ENCODE measurements at regions not wholly inside any gene's neighbourhood (a gene's known extent, or its start where the extent isn't known, plus 50 kb on each side); places are given as distances from the start of the nearest gene placed in this dataset.

GRCh38 chr4:178871476-178871875, 1429.2 kb upstream of the AGA start:
- Histone ChIP-seq H3K4me3 (ENCODE audit: extremely low read depth, insufficient read depth, low read length, poor library complexity, severe bottlenecking) (no peak overlapping the region), H3K4me1 (ENCODE audit: control insufficient read depth, insufficient read depth, low read length, poor library complexity, severe bottlenecking) (no peaks in the 10 kb centered on the region), H3K36me3 (ENCODE audit: control insufficient read depth, insufficient read depth, low read length) (no peaks in the 10 kb centered on the region), H3K9me3 (ENCODE audit: control insufficient read depth, low read length) (no peaks in the 10 kb centered on the region), H3K27ac (ENCODE audit: low read depth, low read length, severe bottlenecking) (no peak overlapping the region)
- 78 to 92% methylated on average over 2 of the region's 2 CpGs for WGBS, 2 experiments (ENCODE audit: insufficient coverage in 2 of 2)

- WGBS, 2 experiments (ENCODE audit: insufficient coverage in 2 of 2) = 43% methylated on average over 1 of the region's 1 CpG; no CpG with 5 or more reads in 1 of the 2 experiments
- Histone ChIP-seq H3K36me3 (ENCODE audit: control insufficient read depth, insufficient read depth, low read length) (no peaks in the 10 kb centered on the region), H3K9me3 (ENCODE audit: control insufficient read depth, low read length) (peaks cover 10% of the 10 kb centered on the region), H3K4me3 (ENCODE audit: extremely low read depth, insufficient read depth, low read length, poor library complexity, severe bottlenecking) (no peak overlapping the region), H3K27ac (ENCODE audit: low read depth, low read length, severe bottlenecking) (no peak overlapping the region), H3K4me1 (ENCODE audit: control insufficient read depth, insufficient read depth, low read length, poor library complexity, severe bottlenecking) (no peaks in the 10 kb centered on the region)
Observed at GRCh38 chr4:178881937-178882336, 1439.7 kb upstream of the AGA start.

GRCh38 chr4:178894126-178894525, 1451.9 kb upstream of the AGA start:
- Histone ChIP-seq H3K4me1 (ENCODE audit: control insufficient read depth, insufficient read depth, low read length, poor library complexity, severe bottlenecking) (no peaks in the 10 kb centered on the region), H3K36me3 (ENCODE audit: control insufficient read depth, insufficient read depth, low read length) (no peaks in the 10 kb centered on the region), H3K9me3 (ENCODE audit: control insufficient read depth, low read length) (no peaks in the 10 kb centered on the region), H3K27ac (ENCODE audit: low read depth, low read length, severe bottlenecking) (no peak overlapping the region), H3K4me3 (ENCODE audit: extremely low read depth, insufficient read depth, low read length, poor library complexity, severe bottlenecking) (no peak overlapping the region)
- 92% methylated on average over 9 of the region's 9 CpGs for WGBS, 2 experiments (ENCODE audit: insufficient coverage in 2 of 2)

- Histone ChIP-seq H3K9me3 (ENCODE audit: control insufficient read depth, low read length) (no peaks in the 10 kb centered on the region), H3K4me1 (ENCODE audit: control insufficient read depth, insufficient read depth, low read length, poor library complexity, severe bottlenecking) (no peaks in the 10 kb centered on the region), H3K27ac (ENCODE audit: low read depth, low read length, severe bottlenecking) (no peak overlapping the region), H3K4me3 (ENCODE audit: extremely low read depth, insufficient read depth, low read length, poor library complexity, severe bottlenecking) (no peak overlapping the region), H3K36me3 (ENCODE audit: control insufficient read depth, insufficient read depth, low read length) (no peaks in the 10 kb centered on the region)
- 100% methylated on average over 1 of the region's 2 CpGs for WGBS, 2 experiments (ENCODE audit: insufficient coverage in 2 of 2)
Observed at GRCh38 chr4:178899084-178899483, 1456.8 kb upstream of the AGA start.

- Histone ChIP-seq H3K9me3 (ENCODE audit: control insufficient read depth, low read length) (peaks cover 6% of the 10 kb centered on the region), H3K27ac (ENCODE audit: low read depth, low read length, severe bottlenecking) (no peak overlapping the region), H3K36me3 (ENCODE audit: control insufficient read depth, insufficient read depth, low read length) (no peaks in the 10 kb centered on the region), H3K4me3 (ENCODE audit: extremely low read depth, insufficient read depth, low read length, poor library complexity, severe bottlenecking) (no peak overlapping the region), H3K4me1 (ENCODE audit: control insufficient read depth, insufficient read depth, low read length, poor library complexity, severe bottlenecking) (no peaks in the 10 kb centered on the region)
- WGBS, 2 experiments (ENCODE audit: insufficient coverage in 2 of 2) = 14 to 20% methylated on average over 1 of the region's 1 CpG
Observed at GRCh38 chr4:178917756-178918155, 1475.5 kb upstream of the AGA start.

- Histone ChIP-seq H3K36me3 (ENCODE audit: control insufficient read depth, insufficient read depth, low read length) (no peaks in the 10 kb centered on the region), H3K9me3 (ENCODE audit: control insufficient read depth, low read length) (no peaks in the 10 kb centered on the region), H3K27ac (ENCODE audit: low read depth, low read length, severe bottlenecking) (no peak overlapping the region), H3K4me1 (ENCODE audit: control insufficient read depth, insufficient read depth, low read length, poor library complexity, severe bottlenecking) (no peaks in the 10 kb centered on the region), H3K4me3 (ENCODE audit: extremely low read depth, insufficient read depth, low read length, poor library complexity, severe bottlenecking) (no peak overlapping the region)
- WGBS, 2 experiments (ENCODE audit: insufficient coverage in 2 of 2) = 100% methylated on average over 1 of the region's 1 CpG; no CpG with 5 or more reads in 1 of the 2 experiments
Observed at GRCh38 chr4:178937130-178937529, 1494.9 kb upstream of the AGA start.

DNA sequence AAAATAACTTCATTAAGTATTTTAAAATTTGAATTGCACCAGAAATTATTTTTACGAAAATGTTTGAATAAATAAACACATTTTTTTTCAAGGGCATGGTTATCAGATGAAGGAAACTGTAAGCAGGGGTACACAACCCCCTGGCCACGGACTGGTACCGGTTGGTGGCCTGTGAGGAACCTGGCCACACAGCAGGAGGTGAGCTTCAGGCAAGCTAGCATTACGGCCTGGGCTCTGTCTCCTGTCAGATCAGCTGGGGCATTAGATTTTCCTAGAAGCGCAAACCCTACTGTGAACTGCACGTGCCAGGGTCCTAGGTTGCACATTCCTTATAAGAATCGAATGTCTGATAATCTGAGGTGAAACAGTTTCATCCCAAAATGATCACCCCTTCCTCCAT, 1499.7 kb upstream of the AGA start:
- no peak overlapping the region for H3K27ac ChIP-seq (ENCODE audit: low read depth, low read length, severe bottlenecking)
- H3K36me3 ChIP-seq (ENCODE audit: control insufficient read depth, insufficient read depth, low read length) = no peaks in the 10 kb centered on the region
- WGBS, 2 experiments (ENCODE audit: insufficient coverage in 2 of 2) = 47 to 56% methylated on average over 5 of the region's 7 CpGs
- H3K4me1 ChIP-seq (ENCODE audit: control insufficient read depth, insufficient read depth, low read length, poor library complexity, severe bottlenecking) = no peaks in the 10 kb centered on the region
- no peak overlapping the region for H3K4me3 ChIP-seq (ENCODE audit: extremely low read depth, insufficient read depth, low read length, poor library complexity, severe bottlenecking)
- H3K9me3 ChIP-seq (ENCODE audit: control insufficient read depth, low read length) = no peaks in the 10 kb centered on the region

DNA sequence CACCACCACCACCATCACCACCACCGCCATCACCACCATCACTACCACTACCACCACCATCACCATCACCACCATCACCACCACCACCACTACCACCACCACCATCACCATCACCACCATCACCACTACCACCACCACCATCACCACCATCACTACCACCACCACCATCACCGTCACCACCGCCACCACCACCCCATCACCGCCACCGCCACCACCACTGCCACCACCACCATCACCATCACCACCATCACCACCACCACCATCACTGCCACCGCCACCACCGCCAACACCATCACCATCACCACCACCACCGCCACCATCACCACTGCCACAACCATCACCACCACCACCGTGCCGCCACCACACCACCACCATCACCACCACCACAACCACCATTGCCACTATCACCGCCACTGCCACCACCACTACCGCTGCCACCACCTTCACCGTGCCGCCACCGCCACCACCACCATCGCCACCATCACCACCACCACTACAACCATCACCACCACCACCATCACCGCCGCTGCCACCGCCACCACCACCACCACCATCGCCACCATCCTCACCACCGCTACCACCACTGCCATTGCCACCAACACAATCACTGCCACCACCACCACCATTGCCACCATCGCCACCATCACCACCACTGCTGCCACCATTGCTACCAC, 1511.3 kb upstream of the AGA start:
- 88 to 95% methylated on average over 4 to 6 of the region's 22 CpGs for WGBS, 2 experiments (ENCODE audit: insufficient coverage in 2 of 2)
- no peaks in the 10 kb centered on the region for H3K4me1 ChIP-seq (ENCODE audit: control insufficient read depth, insufficient read depth, low read length, poor library complexity, severe bottlenecking)

GRCh38 chr4:178955614-178956013, 1513.4 kb upstream of the AGA start:
- Histone ChIP-seq H3K4me1 (ENCODE audit: control insufficient read depth, insufficient read depth, low read length, poor library complexity, severe bottlenecking) (no peaks in the 10 kb centered on the region), H3K27ac (ENCODE audit: low read depth, low read length, severe bottlenecking) (no peak overlapping the region), H3K4me3 (ENCODE audit: extremely low read depth, insufficient read depth, low read length, poor library complexity, severe bottlenecking) (no peak overlapping the region)

More for the DNA sequence above, 1511.3 kb upstream of the AGA start:
- no peak overlapping the region for H3K4me3 ChIP-seq (ENCODE audit: extremely low read depth, insufficient read depth, low read length, poor library complexity, severe bottlenecking)
- H3K9me3 ChIP-seq (ENCODE audit: control insufficient read depth, low read length) = no peaks in the 10 kb centered on the region
- H3K36me3 ChIP-seq (ENCODE audit: control insufficient read depth, insufficient read depth, low read length) = no peaks in the 10 kb centered on the region
- no peak overlapping the region for H3K27ac ChIP-seq (ENCODE audit: low read depth, low read length, severe bottlenecking)

GRCh38 chr4:178958725-178959440, 1516.6 kb upstream of the AGA start:
- H3K9me3 ChIP-seq (ENCODE audit: control insufficient read depth, low read length) = no peaks in the 10 kb centered on the region
- H3K27ac ChIP-seq (ENCODE audit: low read depth, low read length, severe bottlenecking) = no peak overlapping the region
- WGBS, 2 experiments (ENCODE audit: insufficient coverage in 2 of 2) = no CpG with 5 or more reads among the region's 4 CpGs
- H3K36me3 ChIP-seq (ENCODE audit: control insufficient read depth, insufficient read depth, low read length) = no peaks in the 10 kb centered on the region
- no peaks in the 10 kb centered on the region for H3K4me1 ChIP-seq (ENCODE audit: control insufficient read depth, insufficient read depth, low read length, poor library complexity, severe bottlenecking)
- no peak overlapping the region for H3K4me3 ChIP-seq (ENCODE audit: extremely low read depth, insufficient read depth, low read length, poor library complexity, severe bottlenecking)

More at GRCh38 chr4:178955614-178956013, 1513.4 kb upstream of the AGA start:
- Histone ChIP-seq H3K36me3 (ENCODE audit: control insufficient read depth, insufficient read depth, low read length) (no peaks in the 10 kb centered on the region), H3K9me3 (ENCODE audit: control insufficient read depth, low read length) (no peaks in the 10 kb centered on the region)

DNA sequence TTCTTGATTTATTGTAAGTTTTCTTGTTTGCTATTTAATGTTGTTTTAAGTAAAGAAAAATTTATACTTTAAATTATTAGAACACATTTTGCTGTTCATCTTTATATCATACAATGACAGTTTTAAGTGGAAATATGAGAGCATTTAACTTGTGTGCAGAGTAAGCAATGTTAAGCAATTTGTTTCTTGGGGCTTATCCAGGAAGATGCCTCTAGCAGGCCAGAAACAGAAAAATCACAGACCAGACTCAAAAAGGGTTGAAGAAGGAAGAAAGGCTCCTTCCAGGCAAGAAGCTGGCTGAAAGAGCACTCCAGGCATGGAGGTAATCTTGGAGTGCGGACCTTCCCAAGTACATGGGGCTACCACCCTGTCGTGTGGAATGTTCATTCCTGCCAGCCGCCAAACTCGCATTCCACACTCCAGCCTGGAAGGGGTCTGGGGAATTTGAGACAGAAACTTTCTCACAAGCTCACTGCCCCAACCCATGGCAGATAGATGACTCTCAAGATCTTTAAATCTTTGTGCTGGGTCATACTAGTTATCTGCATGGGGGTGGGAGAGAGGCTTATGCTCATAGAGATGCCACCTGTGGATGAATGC, 1521.3 kb upstream of the AGA start:
- H3K36me3 ChIP-seq (ENCODE audit: control insufficient read depth, insufficient read depth, low read length) = no peaks in the 10 kb centered on the region
- H3K4me1 ChIP-seq (ENCODE audit: control insufficient read depth, insufficient read depth, low read length, poor library complexity, severe bottlenecking) = no peaks in the 10 kb centered on the region
- no peak overlapping the region for H3K4me3 ChIP-seq (ENCODE audit: extremely low read depth, insufficient read depth, low read length, poor library complexity, severe bottlenecking)
- H3K9me3 ChIP-seq (ENCODE audit: control insufficient read depth, low read length) = no peaks in the 10 kb centered on the region
- 80 to 100% methylated on average over 1 of the region's 4 CpGs for WGBS, 2 experiments (ENCODE audit: insufficient coverage in 2 of 2)
- no peak overlapping the region for H3K27ac ChIP-seq (ENCODE audit: low read depth, low read length, severe bottlenecking)

All from mesodermal cell (in vitro differentiated cells).